CD4-positive, alpha-beta T cell (primary cell): ENCODE measurements at regions not wholly inside any gene's neighbourhood (a gene's known extent, or its start where the extent isn't known, plus 50 kb on each side); places are given as distances from the start of the nearest gene placed in this dataset.
"Not testable (repeated sequence)": the region's sequence is repeated elsewhere in the genome, so short reads cannot be mapped to it uniquely, and the experiment has no call there.

ENCODE experiments used
- ATAC-seq: fragments of 200-7000 bp; cut with Tn5 transposase; one replicate; pipeline ENCODE4 v1.10.0; 2022; ENCODE audit warnings: mild to moderate bottlenecking; ENCODE audit not compliant: poor library complexity
- CTCF ChIA-PET: fragments of 350-600 bp; sonication (Branson Sonifier 250); formaldehyde crosslinking; loops from one replicate; lab custom pipeline; 2021; ENCODE audit warnings: antibody characterized with exemption, inconsistent platforms; lab: Charles Lee
- POLR2A ChIA-PET: fragments of 350-600 bp; sonication (Branson Sonifier 250); formaldehyde crosslinking; loops from one replicate; lab custom pipeline; 2021; ENCODE audit warnings: antibody characterized with exemption, inconsistent platforms; lab: Charles Lee
- DNase-seq, 14 experiments: peaks; one replicate each; pipeline ENCODE4 v3.0.0-alpha.2; 2013 to 2020; ENCODE audit warnings: mixed read lengths in 2 of 14
- H3K27ac ChIP-seq, 2 donors: one replicate each; pipeline versions ENCODE4 v1.5.1 to v1.7.0; 2013; ENCODE audit warnings: low read length in 2 of 2, low read depth in 1 of 2, mild to moderate bottlenecking in 1 of 2
- H3K27me3 ChIP-seq, 2 experiments: 1 replicate in 1 of 2; 2 replicates in 1 of 2; pipeline versions ENCODE4 v1.6.1 to v1.7.0; 2013; ENCODE audit warnings: low read length in 2 of 2, control low read depth in 1 of 2, mild to moderate bottlenecking in 1 of 2, moderate library complexity in 1 of 2; ENCODE audit not compliant: insufficient read depth in 2 of 2, control insufficient read depth in 1 of 2
- H3K36me3 ChIP-seq: one replicate; pipeline ENCODE4 v1.6.1; 2013; ENCODE audit warnings: low read length, control low read depth; ENCODE audit not compliant: insufficient read depth
- H3K4me1 ChIP-seq: one replicate; pipeline ENCODE4 v1.6.1; 2013; ENCODE audit warnings: low read length, control low read depth; ENCODE audit not compliant: insufficient read depth
- H3K4me3 ChIP-seq: one replicate; pipeline ENCODE4 v1.5.1; 2013; ENCODE audit warnings: mild to moderate bottlenecking, low read length, moderate library complexity
- H3K9me3 ChIP-seq, 2 experiments: 1 replicate in 1 of 2; 2 replicates in 1 of 2; pipeline versions ENCODE4 v1.6.1 to v1.7.0; 2013; ENCODE audit warnings: low read length in 2 of 2, mild to moderate bottlenecking in 2 of 2, control low read depth in 1 of 2, moderate library complexity in 1 of 2; ENCODE audit not compliant: control insufficient read depth in 1 of 2, insufficient read depth in 1 of 2
- H3K27ac Mint-ChIP-seq: one replicate; pipeline ENCODE4 v1.8.0; 2020; ENCODE audit warnings: mixed read lengths
- H3K27me3 Mint-ChIP-seq: one replicate; pipeline ENCODE4 v1.8.0; 2021; ENCODE audit warnings: mixed read lengths
- H3K36me3 Mint-ChIP-seq: one replicate; pipeline ENCODE4 v1.8.0; 2021; ENCODE audit warnings: low read depth, mixed read lengths
- H3K4me1 Mint-ChIP-seq: one replicate; pipeline ENCODE4 v1.8.0; 2021; ENCODE audit warnings: low read depth, mixed read lengths
- H3K4me3 Mint-ChIP-seq: one replicate; pipeline ENCODE4 v1.8.0; 2020; ENCODE audit warnings: mild to moderate bottlenecking, mixed read lengths
- H3K9me3 Mint-ChIP-seq: one replicate; pipeline ENCODE4 v1.8.0; 2020; ENCODE audit warnings: mixed read lengths
- intact Hi-C, 2 experiments: fragments of 100-400 bp; cut with DNase I in 1 of 2; cut with micrococcal nuclease in 1 of 2; formaldehyde crosslinking; loops; one replicate each; pipeline versions ENCODE4 v1.15.1 to v1.9.0; 2023 to 2025; cut with DNase I, micrococcal nuclease

DNA sequence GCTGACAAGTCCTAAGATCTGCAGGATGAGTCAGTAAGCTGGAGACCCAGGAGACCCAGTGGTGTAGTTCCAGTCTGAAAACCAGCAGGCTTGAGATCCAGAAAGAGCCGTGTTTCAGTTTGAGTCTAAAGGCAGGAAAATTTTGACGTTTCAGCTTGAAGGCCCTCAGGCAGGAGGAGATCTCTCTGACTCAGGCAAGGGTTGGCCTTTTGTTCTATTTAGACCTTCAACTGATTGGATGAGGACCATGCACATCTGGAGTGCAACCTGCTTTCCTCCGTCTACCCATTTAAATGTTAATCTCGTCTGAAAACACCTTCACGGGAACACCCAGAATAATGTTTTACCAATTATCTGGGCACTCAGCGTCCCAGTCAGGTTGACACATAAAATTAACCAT, 69.5 kb downstream of the NPIPA7 start:
- CTCF ChIA-PET, H3K4me1 Mint-ChIP-seq, H3K36me3 Mint-ChIP-seq, H3K27ac ChIP-seq, DNase-seq, POLR2A ChIA-PET, H3K9me3 Mint-ChIP-seq, H3K27ac Mint-ChIP-seq, H3K4me3 Mint-ChIP-seq, H3K27me3 Mint-ChIP-seq, H3K36me3 ChIP-seq, H3K4me1 ChIP-seq, H3K27me3 ChIP-seq, ATAC-seq, H3K9me3 ChIP-seq, intact Hi-C loops, H3K4me3 ChIP-seq: not testable (repeated sequence)

DNA sequence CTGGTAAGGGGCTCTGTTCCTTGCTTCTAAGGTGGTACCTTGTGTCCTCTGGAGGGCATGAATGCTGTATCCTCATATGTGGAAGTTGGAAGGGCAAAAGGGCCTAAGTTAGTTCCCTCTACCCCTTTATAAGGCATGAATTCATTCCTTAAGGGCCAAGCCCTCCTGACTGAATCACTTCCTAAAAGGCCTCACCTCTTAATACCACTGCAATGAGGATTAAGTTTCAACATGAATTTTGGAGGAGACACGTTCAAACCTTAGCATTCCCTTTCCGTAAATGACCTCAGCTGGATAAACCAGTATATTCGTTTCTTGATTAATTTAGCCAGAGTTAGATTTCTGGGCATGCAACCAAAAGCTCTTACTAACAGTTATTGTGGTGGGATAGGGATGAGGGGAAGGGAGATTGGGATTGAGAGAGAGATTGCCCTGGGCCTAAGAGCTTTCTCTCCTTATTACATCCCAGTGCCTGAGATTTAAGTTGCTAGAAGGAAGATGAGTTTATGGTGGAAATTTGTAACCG, 70.8 kb downstream of the NPIPA7 start:
- H3K36me3 ChIP-seq, H3K27ac Mint-ChIP-seq, H3K4me1 ChIP-seq, H3K9me3 Mint-ChIP-seq, H3K27me3 ChIP-seq, ATAC-seq, CTCF ChIA-PET, H3K27me3 Mint-ChIP-seq, intact Hi-C loops, H3K27ac ChIP-seq, H3K4me3 ChIP-seq, H3K4me3 Mint-ChIP-seq, H3K36me3 Mint-ChIP-seq, H3K4me1 Mint-ChIP-seq, H3K9me3 ChIP-seq, DNase-seq, POLR2A ChIA-PET: not testable (repeated sequence)

DNA sequence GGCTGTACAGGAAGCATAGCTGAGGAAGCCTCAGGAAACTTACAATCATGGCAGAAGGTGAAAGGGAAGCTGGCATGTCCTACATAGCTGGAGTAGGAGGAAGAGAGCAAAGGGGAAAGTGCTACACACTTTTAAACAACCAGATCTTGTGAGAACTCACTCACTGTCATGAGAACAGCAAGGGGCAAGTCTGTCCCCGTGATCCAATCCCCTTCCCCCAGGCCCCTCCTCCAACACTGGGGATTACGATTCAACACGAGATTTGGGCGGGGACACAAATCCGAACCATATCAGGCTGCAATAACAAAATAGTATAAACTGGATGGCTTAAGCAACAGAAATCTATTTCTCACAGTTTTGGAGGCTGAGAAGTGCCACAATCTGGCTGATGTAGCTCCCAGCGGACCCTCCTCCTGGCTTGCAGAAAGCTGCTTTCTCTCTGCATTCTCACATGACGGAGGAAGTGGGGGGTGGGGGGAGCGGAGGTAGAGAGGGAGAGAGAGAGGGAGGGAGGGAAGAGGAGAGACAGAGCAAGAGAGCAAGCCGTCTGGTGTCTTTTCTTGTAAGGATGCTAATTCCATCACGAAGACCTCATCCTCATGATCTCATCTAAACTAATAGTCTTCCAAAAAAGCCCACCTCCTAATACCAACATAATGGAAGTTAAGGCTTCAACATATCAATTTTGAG, 72.9 kb downstream of the NPIPA7 start:
- H3K4me3 ChIP-seq, POLR2A ChIA-PET, intact Hi-C loops, H3K36me3 ChIP-seq, H3K36me3 Mint-ChIP-seq, H3K27ac Mint-ChIP-seq, H3K27ac ChIP-seq, CTCF ChIA-PET, H3K9me3 ChIP-seq, H3K4me1 Mint-ChIP-seq, DNase-seq, H3K4me3 Mint-ChIP-seq, ATAC-seq, H3K27me3 Mint-ChIP-seq, H3K9me3 Mint-ChIP-seq, H3K4me1 ChIP-seq, H3K27me3 ChIP-seq: not testable (repeated sequence)

DNA sequence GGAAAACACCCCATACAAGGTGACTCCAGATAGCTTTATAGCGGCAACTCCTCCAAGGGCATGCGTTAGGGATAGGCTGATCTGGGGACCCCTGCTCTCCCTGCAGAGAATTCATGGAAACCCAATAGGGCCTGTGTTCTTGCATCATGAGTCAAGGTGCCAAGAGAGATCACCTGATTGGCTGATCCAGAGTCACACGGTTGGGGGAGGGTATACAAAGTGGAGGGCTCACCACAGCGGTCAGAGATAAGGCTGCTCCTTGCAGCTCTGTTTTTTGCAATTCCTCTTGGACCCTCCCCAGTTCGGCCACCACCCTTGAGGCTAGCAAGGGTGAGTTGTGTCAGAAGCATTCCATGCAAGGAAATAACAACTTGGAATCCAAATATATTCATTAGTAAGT, 79.6 kb downstream of the NPIPA7 start:
- CTCF ChIA-PET: not testable (repeated sequence)

DNA sequence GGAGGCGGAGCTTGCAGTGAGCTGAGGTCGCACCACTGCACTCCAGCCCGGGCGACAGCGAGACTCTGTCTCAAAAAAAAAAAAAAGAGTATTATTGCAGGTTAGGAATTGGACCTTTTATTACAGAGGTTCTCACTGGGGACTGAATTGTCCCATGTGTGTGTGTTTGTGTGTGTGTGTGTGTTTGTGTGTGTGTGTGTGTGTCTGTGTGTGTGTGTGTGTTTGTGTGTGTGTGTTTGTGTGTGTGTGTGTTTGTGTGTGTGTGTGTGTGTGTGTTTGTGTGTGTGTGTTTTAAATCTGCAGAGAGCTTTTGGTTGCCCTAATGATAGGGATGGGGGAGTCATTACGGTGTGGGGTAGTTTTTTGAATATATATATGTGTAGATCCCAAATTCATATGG, 84.9 kb downstream of the NPIPA7 start:
- ATAC-seq, H3K27me3 ChIP-seq, H3K27ac ChIP-seq, CTCF ChIA-PET, H3K4me1 ChIP-seq, H3K4me3 ChIP-seq, POLR2A ChIA-PET, H3K4me3 Mint-ChIP-seq, H3K36me3 ChIP-seq, H3K9me3 ChIP-seq, H3K36me3 Mint-ChIP-seq, H3K4me1 Mint-ChIP-seq, intact Hi-C loops, DNase-seq, H3K9me3 Mint-ChIP-seq, H3K27ac Mint-ChIP-seq, H3K27me3 Mint-ChIP-seq: not testable (repeated sequence)

More for the DNA sequence above, 79.6 kb downstream of the NPIPA7 start:
- H3K4me3 Mint-ChIP-seq, ATAC-seq, H3K4me3 ChIP-seq, POLR2A ChIA-PET, H3K27me3 Mint-ChIP-seq, H3K27ac ChIP-seq, H3K9me3 ChIP-seq, DNase-seq, H3K36me3 ChIP-seq, H3K27me3 ChIP-seq, H3K9me3 Mint-ChIP-seq, H3K36me3 Mint-ChIP-seq, H3K27ac Mint-ChIP-seq, H3K4me1 ChIP-seq, intact Hi-C loops, H3K4me1 Mint-ChIP-seq: not testable (repeated sequence)

DNA sequence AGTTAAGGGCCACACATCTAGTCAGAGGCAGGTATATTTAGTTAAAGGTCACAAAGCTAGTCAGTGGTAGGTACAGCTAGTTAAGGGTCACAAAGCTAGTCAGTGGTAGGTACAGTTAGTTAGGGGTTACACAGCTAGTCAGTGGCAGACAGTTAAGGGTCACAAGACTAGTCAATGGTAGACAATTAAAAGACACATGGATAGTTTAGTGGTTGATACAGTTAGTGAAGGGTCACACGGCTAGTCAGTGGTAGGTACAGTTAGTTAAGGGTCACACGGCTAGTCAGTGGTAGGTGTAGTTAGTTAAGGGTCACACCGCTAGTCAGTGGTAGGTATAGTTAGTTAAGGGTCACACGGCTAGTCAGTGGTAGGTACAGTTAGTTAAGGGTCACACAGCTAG, 110.0 kb downstream of the NPIPA7 start:
- intact Hi-C loops: not testable (repeated sequence)

DNA sequence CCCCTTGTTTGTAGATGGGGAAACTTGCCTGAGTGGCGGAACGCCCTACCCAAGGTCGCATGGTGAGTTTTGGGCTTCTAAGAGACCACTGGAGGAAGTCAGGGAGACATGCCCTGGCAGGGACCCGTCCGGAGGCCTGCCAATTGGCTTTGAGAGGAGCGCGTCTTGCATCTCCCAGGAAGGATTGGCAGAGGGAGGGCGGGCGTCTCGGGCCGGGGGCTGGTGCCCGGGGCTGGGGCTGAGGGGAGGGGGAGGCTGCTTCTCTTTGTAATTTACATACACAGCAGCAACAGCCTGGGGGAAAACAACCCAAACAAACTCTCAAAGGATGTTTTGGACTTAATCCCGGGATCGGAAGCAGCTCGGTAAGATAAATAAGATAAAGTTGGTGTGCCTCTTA, 110.5 kb downstream of the NPIPA7 start:
- H3K4me1 Mint-ChIP-seq, H3K9me3 ChIP-seq, CTCF ChIA-PET, H3K4me3 Mint-ChIP-seq, H3K27ac Mint-ChIP-seq, POLR2A ChIA-PET, H3K36me3 ChIP-seq, H3K9me3 Mint-ChIP-seq, H3K36me3 Mint-ChIP-seq, H3K4me3 ChIP-seq, H3K4me1 ChIP-seq, H3K27me3 ChIP-seq, DNase-seq, H3K27me3 Mint-ChIP-seq, ATAC-seq, H3K27ac ChIP-seq, intact Hi-C loops: not testable (repeated sequence)

More for the DNA sequence above, 110.0 kb downstream of the NPIPA7 start:
- H3K27me3 ChIP-seq, H3K4me3 Mint-ChIP-seq, H3K4me3 ChIP-seq, ATAC-seq, CTCF ChIA-PET, H3K4me1 ChIP-seq, H3K9me3 Mint-ChIP-seq, POLR2A ChIA-PET, H3K4me1 Mint-ChIP-seq, H3K36me3 Mint-ChIP-seq, H3K27ac ChIP-seq, H3K27ac Mint-ChIP-seq, H3K36me3 ChIP-seq, H3K9me3 ChIP-seq, H3K27me3 Mint-ChIP-seq, DNase-seq: not testable (repeated sequence)
